SU-DHL-6 (cell line): ENCODE measurements at regions not wholly inside any gene's neighbourhood (a gene's known extent, or its start where the extent isn't known, plus 50 kb on each side); places are given as distances from the start of the nearest gene placed in this dataset.

Experiments
- H2AFZ ChIP-seq: fragments of 200-600 bp; sonication (generic); 2 replicates; pipeline ENCODE4 v1.6.1; 2014; ENCODE audit warnings: low read depth, mild to moderate bottlenecking, moderate library complexity, mixed read lengths, antibody characterized with exemption, low read length; ENCODE audit not compliant: severe bottlenecking
- H3F3A ChIP-seq: fragments of 200-600 bp; shearing (Covaris generic); 2 replicates; pipeline ENCODE4 v1.6.0; 2016; ENCODE audit warnings: antibody characterized with exemption, mild to moderate bottlenecking; ENCODE audit not compliant: insufficient read depth
- H3K27ac ChIP-seq: fragments of 200-600 bp; sonication (generic); 2 replicates; pipeline ENCODE4 v1.5.1; 2016; ENCODE audit warnings: low read depth, mild to moderate bottlenecking, low read length, moderate library complexity, mixed read lengths
- H3K27me3 ChIP-seq: fragments of 200-600 bp; sonication (generic), shearing (Covaris generic); 2 replicates; pipeline ENCODE4 v1.6.0; 2014; ENCODE audit warnings: mild to moderate bottlenecking, low read length
- H3K36me3 ChIP-seq: fragments of 200-600 bp; sonication (generic); 2 replicates; pipeline ENCODE4 v1.6.1; 2014; ENCODE audit warnings: mild to moderate bottlenecking, low read length, mixed read lengths
- H3K4me2 ChIP-seq: fragments of 300-600, 200-600 bp; shearing (Covaris generic), sonication (generic); 2 replicates; pipeline ENCODE4 v1.6.0; 2014; ENCODE audit warnings: low read length, low read depth, mild to moderate bottlenecking; ENCODE audit not compliant: poor library complexity, severe bottlenecking
- H3K4me3 ChIP-seq: fragments of 200-600 bp; sonication (generic); 2 replicates; pipeline ENCODE4 v1.5.1; 2014; ENCODE audit warnings: antibody characterized with exemption, low read length, mild to moderate bottlenecking, mixed read lengths; ENCODE audit not compliant: insufficient read depth, poor library complexity, severe bottlenecking
- H3K79me2 ChIP-seq: fragments of 200-600 bp; sonication (generic); 2 replicates; pipeline ENCODE4 v1.6.1; 2014; ENCODE audit warnings: mild to moderate bottlenecking, low read length, moderate library complexity; ENCODE audit not compliant: insufficient read depth
- H3K9ac ChIP-seq: fragments of 200-600 bp; sonication (generic); 2 replicates; pipeline ENCODE4 v1.7.0; 2014; ENCODE audit warnings: mild to moderate bottlenecking, low read length
- H3K9me2 ChIP-seq: fragments of 200-600 bp; sonication (generic); replicated peaks from 2 replicates; pipeline ENCODE4 v1.6.1; 2014; ENCODE audit warnings: low read length; ENCODE audit not compliant: insufficient read depth
- H3K9me3 ChIP-seq: fragments of 200-600 bp; sonication (generic); 2 replicates; pipeline ENCODE4 v1.6.1; 2014; ENCODE audit warnings: low read length, mixed read lengths; ENCODE audit not compliant: insufficient read depth
- H4K20me1 ChIP-seq: fragments of 200-600 bp; sonication (generic); 2 replicates; pipeline ENCODE4 v1.6.1; 2014; ENCODE audit warnings: low read depth, mild to moderate bottlenecking, antibody characterized with exemption, low read length, moderate library complexity, mixed read lengths
- CTCF ChIP-seq: fragments of 200-600 bp; sonication (generic); IDR thresholded peaks from one replicate; pipeline ENCODE4 v1.5.1; 2017; ENCODE audit warnings: antibody characterized with exemption, mild to moderate bottlenecking, low read length, moderate library complexity; ENCODE audit not compliant: insufficient read depth, poor library complexity, severe bottlenecking
- EZH2phosphoT487 ChIP-seq: fragments of 200-600 bp; sonication (generic), shearing (Covaris generic); conservative IDR thresholded peaks from 2 replicates; pipeline ENCODE4 v1.6.1; 2018; ENCODE audit warnings: mild to moderate bottlenecking, antibody characterized with exemption, low read length, moderate library complexity, mixed read lengths

- Histone ChIP-seq H3K4me2 (no peak overlapping the region), H3K9ac (no peak overlapping the region), H3K79me2 (no peaks in the 10 kb centered on the region), H3K27me3 (no peaks in the 10 kb centered on the region), H3K9me3 (no peaks in the 10 kb centered on the region), H3K9me2 (no peaks in the 10 kb centered on the region), H3K27ac (no peak overlapping the region), H3K4me3 (no peak overlapping the region), H2AFZ (no peak overlapping the region), H3F3A (no peaks in the 10 kb centered on the region), H3K36me3 (no peaks in the 10 kb centered on the region), H4K20me1 (no peaks in the 10 kb centered on the region)
- no peak for TF ChIP-seq EZH2phosphoT487
- TF ChIP-seq CTCF: no peak
Measured at GRCh38 chr9:19969721-19970120, 180.9 kb upstream of the SLC24A2 start.

GRCh38 chr9:19967888-19968459, 179.1 kb upstream of the SLC24A2 start:
- H3K79me2 ChIP-seq: no peaks in the 10 kb centered on the region
- no peak overlapping the region for H2AFZ ChIP-seq
- H3K9me3 ChIP-seq: no peaks in the 10 kb centered on the region
- H3K27me3 ChIP-seq: no peaks in the 10 kb centered on the region
- no peak overlapping the region for H3K27ac ChIP-seq
- H3F3A ChIP-seq: no peaks in the 10 kb centered on the region
- H3K4me3 ChIP-seq: no peak overlapping the region
- no peaks in the 10 kb centered on the region for H4K20me1 ChIP-seq
- no peaks in the 10 kb centered on the region for H3K36me3 ChIP-seq
- H3K9me2 ChIP-seq: no peaks in the 10 kb centered on the region
- no peak overlapping the region for H3K9ac ChIP-seq
- H3K4me2 ChIP-seq: no peak overlapping the region
- no peak for TF ChIP-seq EZH2phosphoT487
- no peak for TF ChIP-seq CTCF

GRCh38 chr9:19967216-19967887, 178.5 kb upstream of the SLC24A2 start:
- Histone ChIP-seq H3K9ac (no peak overlapping the region), H3K79me2 (no peaks in the 10 kb centered on the region), H3K27me3 (no peaks in the 10 kb centered on the region), H3K27ac (no peak overlapping the region), H3K9me3 (no peaks in the 10 kb centered on the region), H3K36me3 (no peaks in the 10 kb centered on the region), H3K4me3 (no peak overlapping the region), H2AFZ (no peak overlapping the region), H3K4me2 (no peak overlapping the region), H3F3A (no peaks in the 10 kb centered on the region), H4K20me1 (no peaks in the 10 kb centered on the region), H3K9me2 (no peaks in the 10 kb centered on the region)
- TF ChIP-seq CTCF: no peak
- no peak for TF ChIP-seq EZH2phosphoT487
